Vagina (tissue), 2 donors: ENCODE measurements at regions not wholly inside any gene's neighbourhood (a gene's known extent, or its start where the extent isn't known, plus 50 kb on each side); places are given as distances from the start of the nearest gene placed in this dataset.
A peak's percentile ranks its signal among the peaks of the same experiment; 100 is the strongest.

Experiments
- DNase-seq, 2 donors: peaks; one replicate each; pipeline ENCODE4 v3.0.0-alpha.2; 2017; ENCODE audit errors: extremely low spot score in 2 of 2
- H3K27ac ChIP-seq: fragments of 200-600 bp; sonication (generic); one replicate; pipeline ENCODE4 v1.5.1; 2019
- H3K27me3 ChIP-seq: fragments of 200-600 bp; sonication (generic); one replicate; pipeline ENCODE4 v1.5.1; 2019
- H3K36me3 ChIP-seq, 2 donors: fragments of 200-600 bp; sonication (generic); one replicate each; pipeline ENCODE4 v1.5.1; 2017 to 2019
- H3K4me1 ChIP-seq: fragments of 200-600 bp; sonication (generic); one replicate; pipeline ENCODE4 v1.5.1; 2019
- H3K4me3 ChIP-seq, 2 donors: fragments of 200-600 bp; sonication (generic); 1 replicate in 1 of 2; 2 replicates in 1 of 2; pipeline ENCODE4 v1.5.1; 2016 to 2019
- H3K9me3 ChIP-seq: fragments of 200-600 bp; sonication (generic); one replicate; pipeline ENCODE4 v1.5.1; 2019
- POLR2A ChIP-seq, 2 donors: fragments of 450-650 bp; IDR thresholded peaks; one replicate each; pipeline ENCODE4 v1.6.1; 2017; ENCODE audit warnings: antibody characterized with exemption in 2 of 2, mild to moderate bottlenecking in 2 of 2, moderate library complexity in 2 of 2
- POLR2AphosphoS5 ChIP-seq, 2 donors: sonication (generic); formaldehyde crosslinking; IDR thresholded peaks; one replicate each; pipeline ENCODE4 v1.9.0; 2017; ENCODE audit warnings: antibody characterized with exemption in 2 of 2, mild to moderate bottlenecking in 2 of 2, low read depth in 1 of 2; ENCODE audit not compliant: insufficient read depth in 1 of 2
- intact Hi-C: fragments of 100-400 bp; cut with DNase I; formaldehyde crosslinking; loops from one replicate; pipeline ENCODE4 v1.15.1; 2023
- TF ChIP-seq, protein P1 (sequence below), 3 experiments: fragments of 450-650 bp in 2 of 3; fragments of 200-600 bp in 1 of 3; sonication (generic) in 1 of 3; IDR thresholded peaks; one replicate each; pipeline ENCODE4 v1.5.1; 2017 to 2019; ENCODE audit warnings: antibody characterized with exemption in 3 of 3, mild to moderate bottlenecking in 2 of 3, moderate library complexity in 2 of 3

DNA sequence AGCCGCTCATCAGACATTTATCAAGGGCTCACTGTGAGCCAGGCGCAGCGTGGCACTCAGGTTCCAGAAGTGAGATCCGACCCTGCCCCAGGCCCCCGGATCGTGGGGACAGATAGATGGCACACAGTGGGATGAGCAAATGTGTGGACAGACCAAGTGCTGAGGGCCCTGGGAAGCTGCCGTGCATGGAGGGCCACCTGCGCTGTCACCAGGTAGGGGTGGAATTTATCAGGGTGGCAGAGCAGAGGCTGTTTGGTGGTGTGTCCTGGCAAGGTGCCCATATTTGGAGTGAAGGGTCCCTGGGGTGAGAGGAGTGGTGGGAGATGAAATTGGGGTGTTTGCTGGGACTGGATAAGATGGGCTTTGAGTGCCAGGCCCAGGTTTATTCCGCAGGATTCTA lies 92.8 kb upstream of the HS6ST1 start:
- Histone ChIP-seq H3K9me3 (no peaks in the 10 kb centered on the region), H3K36me3 (no peaks in the 10 kb centered on the region), H3K27ac (no peak overlapping the region), H3K4me3 (no peak overlapping the region), H3K4me1 (peaks cover 15% of the 10 kb centered on the region), H3K27me3 (no peaks in the 10 kb centered on the region)
- peak in 1 of 2 donors; percentile 74 for DNase-seq
- TF ChIP-seq POLR2A (IDR thresholded peaks at IDR 0.05) (no peak), POLR2AphosphoS5 (IDR thresholded peaks at IDR 0.05; ENCODE audit: insufficient read depth in 1 of 2, low read depth in 1 of 2) (no peak)
- TF ChIP-seq, protein P1, sequence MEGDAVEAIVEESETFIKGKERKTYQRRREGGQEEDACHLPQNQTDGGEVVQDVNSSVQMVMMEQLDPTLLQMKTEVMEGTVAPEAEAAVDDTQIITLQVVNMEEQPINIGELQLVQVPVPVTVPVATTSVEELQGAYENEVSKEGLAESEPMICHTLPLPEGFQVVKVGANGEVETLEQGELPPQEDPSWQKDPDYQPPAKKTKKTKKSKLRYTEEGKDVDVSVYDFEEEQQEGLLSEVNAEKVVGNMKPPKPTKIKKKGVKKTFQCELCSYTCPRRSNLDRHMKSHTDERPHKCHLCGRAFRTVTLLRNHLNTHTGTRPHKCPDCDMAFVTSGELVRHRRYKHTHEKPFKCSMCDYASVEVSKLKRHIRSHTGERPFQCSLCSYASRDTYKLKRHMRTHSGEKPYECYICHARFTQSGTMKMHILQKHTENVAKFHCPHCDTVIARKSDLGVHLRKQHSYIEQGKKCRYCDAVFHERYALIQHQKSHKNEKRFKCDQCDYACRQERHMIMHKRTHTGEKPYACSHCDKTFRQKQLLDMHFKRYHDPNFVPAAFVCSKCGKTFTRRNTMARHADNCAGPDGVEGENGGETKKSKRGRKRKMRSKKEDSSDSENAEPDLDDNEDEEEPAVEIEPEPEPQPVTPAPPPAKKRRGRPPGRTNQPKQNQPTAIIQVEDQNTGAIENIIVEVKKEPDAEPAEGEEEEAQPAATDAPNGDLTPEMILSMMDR (IDR thresholded peaks at IDR 0.05) = no peak
- intact Hi-C loops = no loop called here

- H3K4me1 ChIP-seq = peaks cover 15% of the 10 kb centered on the region
- H3K27ac ChIP-seq = no peak overlapping the region
- no peaks in the 10 kb centered on the region for H3K9me3 ChIP-seq
- no peak overlapping the region for H3K4me3 ChIP-seq
- DNase-seq = peak; percentile 69 to 72
- no peaks in the 10 kb centered on the region for H3K27me3 ChIP-seq
- no peaks in the 10 kb centered on the region for H3K36me3 ChIP-seq
- intact Hi-C loops = no loop called here
- no peak for TF ChIP-seq POLR2A (IDR thresholded peaks at IDR 0.05)
- TF ChIP-seq, protein P1 (IDR thresholded peaks at IDR 0.05) = no peak
- TF ChIP-seq POLR2AphosphoS5 (IDR thresholded peaks at IDR 0.05; ENCODE audit: insufficient read depth in 1 of 2, low read depth in 1 of 2) = no peak
Measured at GRCh38 chr2:128412181-128412871, 93.7 kb upstream of the HS6ST1 start.

DNA sequence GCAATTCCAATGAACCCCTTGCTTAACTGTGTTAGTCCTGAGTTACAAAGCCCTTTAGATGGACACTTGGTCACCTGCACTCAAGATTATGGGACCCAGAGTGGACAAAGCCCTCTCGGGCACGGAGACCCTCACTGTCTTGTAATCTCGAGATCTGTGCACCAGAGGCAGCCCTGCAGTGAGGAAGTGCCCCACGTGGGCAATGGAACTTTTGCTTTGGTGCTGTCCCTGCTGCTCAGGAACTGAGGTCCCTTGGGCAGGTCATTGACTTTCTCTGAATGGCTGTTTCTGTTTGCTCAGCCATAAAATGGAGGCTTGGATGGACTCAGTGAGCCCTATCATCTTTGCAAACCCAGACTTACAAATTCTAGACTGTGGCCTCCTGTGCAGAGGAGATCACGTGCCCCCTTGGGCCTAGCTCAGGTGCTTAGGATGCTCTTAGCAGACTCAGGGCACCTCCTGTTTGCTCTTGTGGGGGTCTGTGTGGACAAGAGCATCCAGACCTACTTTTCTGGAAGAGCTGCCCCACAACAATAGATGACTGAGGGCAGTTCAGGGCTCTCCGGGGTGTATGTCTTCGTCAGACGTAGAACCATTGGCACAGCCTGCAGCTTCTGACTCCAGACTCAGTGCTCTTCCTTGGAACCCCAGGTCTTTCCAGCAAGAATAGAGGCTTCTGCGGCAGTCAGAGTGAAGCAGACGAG lies 94.5 kb upstream of the HS6ST1 start:
- Histone ChIP-seq H3K27ac (no peak overlapping the region), H3K9me3 (no peaks in the 10 kb centered on the region), H3K36me3 (no peaks in the 10 kb centered on the region), H3K27me3 (no peaks in the 10 kb centered on the region), H3K4me1 (peaks cover 12% of the 10 kb centered on the region), H3K4me3 (no peak overlapping the region)
- peak; percentile 71 to 92 for DNase-seq
- intact Hi-C loops = no loop called here
- TF ChIP-seq, protein P1 (IDR thresholded peaks at IDR 0.05) = no peak
- TF ChIP-seq POLR2A (IDR thresholded peaks at IDR 0.05) (no peak), POLR2AphosphoS5 (IDR thresholded peaks at IDR 0.05; ENCODE audit: insufficient read depth in 1 of 2, low read depth in 1 of 2) (no peak)

GRCh38 chr2:128413718-128414341 lies 95.2 kb upstream of the HS6ST1 start:
- no peaks in the 10 kb centered on the region for H3K36me3 ChIP-seq
- TF ChIP-seq POLR2AphosphoS5 (IDR thresholded peaks at IDR 0.05; ENCODE audit: insufficient read depth in 1 of 2, low read depth in 1 of 2) (no peak), POLR2A (IDR thresholded peaks at IDR 0.05) (no peak)
- TF ChIP-seq, protein P1 (IDR thresholded peaks at IDR 0.05) = no peak
- no peaks in the 10 kb centered on the region for H3K9me3 ChIP-seq
- intact Hi-C loops = no loop called here
- no peaks in the 10 kb centered on the region for H3K27me3 ChIP-seq
- DNase-seq = peak in 1 of 2 donors; percentile 40
- H3K4me1 ChIP-seq = peaks cover 5% of the 10 kb centered on the region
- no peak overlapping the region for H3K27ac ChIP-seq
- no peak overlapping the region for H3K4me3 ChIP-seq
